ENCODE measurements at regions not wholly inside any gene's neighbourhood (a gene's known extent, or its start where the extent isn't known, plus 50 kb on each side); places are given as distances from the start of the nearest gene placed in this dataset.

DNA sequence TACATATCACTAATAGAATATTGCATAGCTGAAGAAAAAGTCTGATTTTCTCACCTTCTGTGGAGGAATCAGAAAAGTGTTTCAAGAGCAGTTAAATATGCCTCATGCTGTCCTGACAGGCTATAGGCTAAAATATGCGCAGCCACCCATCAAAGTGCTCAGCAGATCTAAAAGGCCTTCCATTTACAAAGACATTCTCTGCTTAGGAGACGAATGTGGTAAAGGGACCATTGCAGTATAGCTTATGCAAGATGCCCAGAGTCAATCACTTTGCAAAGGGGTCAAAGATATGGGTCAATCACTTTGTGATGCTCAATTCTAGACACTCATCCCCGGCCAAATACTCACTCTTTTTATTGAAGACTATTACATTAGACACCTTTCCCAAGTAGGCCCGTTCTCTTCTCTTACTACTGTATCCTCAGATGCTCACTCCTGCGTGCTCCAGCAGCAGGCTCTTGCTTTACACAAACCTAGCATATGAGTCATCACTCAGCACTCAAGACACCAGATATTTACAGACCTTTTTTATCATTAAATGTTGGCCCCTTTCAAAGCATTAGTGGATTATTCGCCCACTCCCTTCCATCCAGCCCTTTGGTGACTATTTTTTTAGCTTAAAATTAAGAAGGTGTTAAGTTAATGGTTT is 568.2 kb upstream of the CDH18 start:
- TF ChIP-seq, protein P1, sequence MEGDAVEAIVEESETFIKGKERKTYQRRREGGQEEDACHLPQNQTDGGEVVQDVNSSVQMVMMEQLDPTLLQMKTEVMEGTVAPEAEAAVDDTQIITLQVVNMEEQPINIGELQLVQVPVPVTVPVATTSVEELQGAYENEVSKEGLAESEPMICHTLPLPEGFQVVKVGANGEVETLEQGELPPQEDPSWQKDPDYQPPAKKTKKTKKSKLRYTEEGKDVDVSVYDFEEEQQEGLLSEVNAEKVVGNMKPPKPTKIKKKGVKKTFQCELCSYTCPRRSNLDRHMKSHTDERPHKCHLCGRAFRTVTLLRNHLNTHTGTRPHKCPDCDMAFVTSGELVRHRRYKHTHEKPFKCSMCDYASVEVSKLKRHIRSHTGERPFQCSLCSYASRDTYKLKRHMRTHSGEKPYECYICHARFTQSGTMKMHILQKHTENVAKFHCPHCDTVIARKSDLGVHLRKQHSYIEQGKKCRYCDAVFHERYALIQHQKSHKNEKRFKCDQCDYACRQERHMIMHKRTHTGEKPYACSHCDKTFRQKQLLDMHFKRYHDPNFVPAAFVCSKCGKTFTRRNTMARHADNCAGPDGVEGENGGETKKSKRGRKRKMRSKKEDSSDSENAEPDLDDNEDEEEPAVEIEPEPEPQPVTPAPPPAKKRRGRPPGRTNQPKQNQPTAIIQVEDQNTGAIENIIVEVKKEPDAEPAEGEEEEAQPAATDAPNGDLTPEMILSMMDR (IDR thresholded peaks at IDR 0.05; ENCODE audit: unreplicated experiment) = no peak
- no peaks in the 10 kb centered on the region for H3K4me1 Mint-ChIP-seq (ENCODE audit: low read depth)
- no peak overlapping the region for H3K27ac Mint-ChIP-seq
- H3K27me3 Mint-ChIP-seq = no peaks in the 10 kb centered on the region
- DNase-seq (ENCODE audit: low spot score, unreplicated experiment) = no peak
- H3K4me3 Mint-ChIP-seq (ENCODE audit: low read depth) = no peak overlapping the region
- H3K36me3 Mint-ChIP-seq (ENCODE audit: insufficient read depth) = no peaks in the 10 kb centered on the region
- H3K9me3 Mint-ChIP-seq (ENCODE audit: low read depth) = peaks cover 3% of the 10 kb centered on the region

DNA sequence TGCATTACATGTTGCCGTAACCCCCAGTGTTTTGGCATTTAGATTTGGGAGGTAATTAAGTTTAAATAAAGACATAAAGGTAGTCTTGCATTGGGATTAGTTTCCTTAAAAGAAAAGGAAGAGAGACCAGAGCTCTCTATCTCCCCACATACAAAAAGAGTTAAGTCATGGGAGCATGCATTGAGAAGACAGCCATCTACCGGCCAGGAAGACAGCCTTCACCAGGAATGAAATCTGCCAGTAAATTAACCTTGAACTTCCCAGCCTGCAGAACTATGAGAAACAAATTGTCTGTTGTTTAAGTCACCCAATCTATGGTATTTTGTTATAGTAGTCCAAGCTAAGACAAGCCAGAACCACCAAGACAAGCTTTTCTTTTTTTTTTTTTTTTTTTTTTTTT is 567.0 kb upstream of the CDH18 start:
- Mint-ChIP-seq H3K4me3 (ENCODE audit: low read depth) (no peak overlapping the region), H3K36me3 (ENCODE audit: insufficient read depth) (no peaks in the 10 kb centered on the region), H3K27me3 (no peaks in the 10 kb centered on the region), H3K4me1 (ENCODE audit: low read depth) (no peaks in the 10 kb centered on the region), H3K9me3 (ENCODE audit: low read depth) (peaks cover 3% of the 10 kb centered on the region), H3K27ac (no peak overlapping the region)
- DNase-seq (ENCODE audit: low spot score, unreplicated experiment) = no peak
- TF ChIP-seq, protein P1 (IDR thresholded peaks at IDR 0.05; ENCODE audit: unreplicated experiment) = no peak

DNA sequence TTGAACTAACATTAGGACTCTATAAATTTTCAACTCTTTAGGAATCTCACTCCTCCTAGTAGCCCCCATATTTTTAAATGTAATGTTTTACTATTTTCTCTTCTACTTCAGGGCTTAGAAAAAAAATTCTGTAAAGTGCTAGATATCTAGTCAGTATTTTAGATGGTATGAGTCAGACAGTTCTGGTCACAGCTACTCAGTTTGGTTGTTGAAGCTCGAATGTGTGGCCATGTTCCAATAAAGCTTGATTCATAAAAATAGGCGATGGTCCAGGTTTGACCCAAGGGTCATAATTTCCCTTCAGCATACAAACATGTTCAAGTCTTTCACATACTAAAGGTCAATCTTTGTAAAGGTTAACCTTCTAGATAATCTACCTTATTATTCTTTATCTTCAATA is 566.0 kb upstream of the CDH18 start:
- no peak for DNase-seq (ENCODE audit: low spot score, unreplicated experiment)
- Mint-ChIP-seq H3K27ac (no peak overlapping the region), H3K4me1 (ENCODE audit: low read depth) (no peaks in the 10 kb centered on the region), H3K4me3 (ENCODE audit: low read depth) (no peak overlapping the region), H3K9me3 (ENCODE audit: low read depth) (peaks cover 3% of the 10 kb centered on the region), H3K27me3 (no peaks in the 10 kb centered on the region), H3K36me3 (ENCODE audit: insufficient read depth) (no peaks in the 10 kb centered on the region)
- TF ChIP-seq, protein P1 (IDR thresholded peaks at IDR 0.05; ENCODE audit: unreplicated experiment) = no peak

DNA sequence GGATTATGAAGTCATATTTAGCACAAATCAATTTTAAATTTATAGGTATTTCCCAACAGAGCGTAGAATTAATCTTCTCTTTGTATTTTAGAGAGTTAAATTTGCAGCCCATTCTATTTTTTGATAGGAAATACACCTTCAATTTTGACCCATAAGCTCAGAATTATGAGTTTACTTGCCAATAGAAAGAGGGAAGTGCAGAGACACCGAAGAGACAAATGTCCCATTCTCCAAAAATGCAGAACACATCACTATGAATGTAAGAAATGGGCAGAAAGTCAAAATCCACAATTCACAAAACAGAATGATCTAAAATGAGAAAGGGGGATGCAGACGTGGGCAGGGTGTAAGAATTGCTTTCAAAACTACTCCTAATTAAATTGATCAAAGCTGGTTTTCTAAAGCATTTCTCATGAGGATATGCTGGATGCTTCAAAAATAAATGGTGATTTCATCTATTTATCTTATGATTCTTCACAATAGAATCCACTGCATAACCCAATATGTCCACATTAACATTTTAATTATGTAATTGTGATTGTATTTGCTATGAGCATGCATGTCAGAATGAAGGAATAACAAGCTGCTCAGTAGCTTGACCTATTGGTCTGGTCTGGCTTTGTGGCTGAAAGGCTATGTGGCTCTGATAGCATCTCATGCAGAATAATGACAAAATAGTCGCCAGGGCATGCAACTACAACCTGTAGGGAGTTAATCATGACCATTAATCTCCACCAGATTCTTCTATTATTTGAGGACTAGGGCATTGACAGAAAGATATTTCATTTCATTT is 550.1 kb upstream of the CDH18 start:
- Mint-ChIP-seq H3K9me3 (ENCODE audit: low read depth) (peaks cover 5% of the 10 kb centered on the region), H3K36me3 (ENCODE audit: insufficient read depth) (peaks cover 2% of the 10 kb centered on the region), H3K4me3 (ENCODE audit: low read depth) (no peak overlapping the region), H3K27me3 (no peaks in the 10 kb centered on the region), H3K27ac (no peak overlapping the region), H3K4me1 (ENCODE audit: low read depth) (peaks cover 4% of the 10 kb centered on the region)
- TF ChIP-seq, protein P1 (IDR thresholded peaks at IDR 0.05; ENCODE audit: unreplicated experiment) = no peak
- DNase-seq (ENCODE audit: low spot score, unreplicated experiment) = no peak

DNA sequence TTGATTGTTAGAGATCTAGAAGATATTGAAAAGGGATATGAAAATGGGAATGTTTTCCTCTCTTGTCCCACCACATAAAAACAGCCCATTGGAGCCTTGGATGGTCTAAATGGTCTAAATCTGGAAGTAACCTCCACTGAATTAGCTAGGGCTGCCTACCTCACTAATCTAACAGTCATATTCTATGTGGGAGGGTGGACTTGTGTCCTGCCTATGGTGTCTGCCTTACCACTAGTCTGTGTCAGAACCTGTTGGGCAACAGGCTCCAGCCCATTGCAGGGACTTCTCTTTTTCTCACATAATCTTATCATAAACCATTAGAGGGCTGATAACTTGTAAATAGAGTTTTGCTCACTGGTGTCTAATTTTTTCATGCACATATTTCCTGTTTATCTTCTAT is 548.8 kb upstream of the CDH18 start:
- Mint-ChIP-seq H3K4me1 (ENCODE audit: low read depth) (peaks cover 4% of the 10 kb centered on the region), H3K36me3 (ENCODE audit: insufficient read depth) (peaks cover 2% of the 10 kb centered on the region), H3K27me3 (no peaks in the 10 kb centered on the region)

More for the DNA sequence above, 548.8 kb upstream of the CDH18 start:
- Mint-ChIP-seq H3K27ac (no peak overlapping the region), H3K4me3 (ENCODE audit: low read depth) (no peak overlapping the region), H3K9me3 (ENCODE audit: low read depth) (peaks cover 5% of the 10 kb centered on the region)
- DNase-seq (ENCODE audit: low spot score, unreplicated experiment) = no peak
- TF ChIP-seq, protein P1 (IDR thresholded peaks at IDR 0.05; ENCODE audit: unreplicated experiment) = no peak

Data from progenitor cell of endocrine pancreas (in vitro differentiated cells).